ENCODE measurements at regions not wholly inside any gene's neighbourhood (a gene's known extent, or its start where the extent isn't known, plus 50 kb on each side); places are given as distances from the start of the nearest gene placed in this dataset.

DNA sequence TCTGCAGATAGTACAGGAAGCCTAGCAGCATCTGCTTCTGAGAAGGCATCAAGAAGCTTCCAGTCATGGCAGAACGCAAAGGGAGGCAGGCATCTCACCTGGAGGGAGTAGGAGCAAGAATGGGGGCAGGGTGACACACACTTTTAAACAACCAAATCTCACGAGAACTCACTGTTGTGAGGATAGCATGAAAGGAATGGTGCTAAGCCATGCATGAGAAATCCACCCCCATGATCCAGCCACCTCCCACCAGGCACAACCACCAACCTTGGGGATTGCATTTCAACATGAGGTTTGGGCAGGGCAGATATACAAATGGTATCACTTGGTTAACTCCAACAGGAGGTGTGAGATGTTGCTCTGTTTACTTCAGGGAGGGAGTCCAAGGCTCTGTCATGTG, 612.0 kb upstream of the KIRREL3 start:
- no peak for DNase-seq (ENCODE audit: low spot score)

- peak; percentile 54 for DNase-seq (ENCODE audit: low spot score)
Observed at GRCh38 chr11:127609025-127609773, 608.6 kb upstream of the KIRREL3 start.

DNA sequence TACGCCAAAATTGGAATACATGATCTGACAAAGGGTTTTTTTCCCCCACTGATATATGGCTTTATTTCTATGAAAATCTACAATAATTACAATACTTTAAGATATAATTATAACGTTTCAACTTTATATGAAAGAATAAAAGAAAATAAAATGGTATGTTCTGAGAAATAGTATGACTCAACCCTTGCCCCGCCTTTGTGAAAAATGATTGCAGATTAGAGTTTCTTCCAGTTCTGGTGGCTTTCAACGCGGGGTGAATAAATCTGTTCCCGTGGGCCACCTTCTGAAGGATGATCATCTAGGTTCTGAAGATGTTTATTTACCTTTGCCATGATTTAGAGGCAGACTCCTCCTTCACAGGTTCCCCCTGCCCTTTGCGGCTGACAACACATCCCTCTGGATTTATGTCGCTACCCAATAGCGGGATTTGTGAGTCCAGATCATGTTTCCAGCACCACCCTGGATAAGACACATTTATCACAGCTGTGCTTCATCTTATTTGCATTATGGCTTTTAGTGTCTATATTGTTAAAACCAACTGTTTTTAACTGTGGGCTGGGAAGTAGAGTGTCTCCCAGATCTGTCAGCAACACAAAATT, 607.0 kb upstream of the KIRREL3 start:
- no peak for DNase-seq (ENCODE audit: low spot score)

- DNase-seq (ENCODE audit: low spot score): no peak
Observed at GRCh38 chr11:127601578-127601977, 601.0 kb upstream of the KIRREL3 start.

DNA sequence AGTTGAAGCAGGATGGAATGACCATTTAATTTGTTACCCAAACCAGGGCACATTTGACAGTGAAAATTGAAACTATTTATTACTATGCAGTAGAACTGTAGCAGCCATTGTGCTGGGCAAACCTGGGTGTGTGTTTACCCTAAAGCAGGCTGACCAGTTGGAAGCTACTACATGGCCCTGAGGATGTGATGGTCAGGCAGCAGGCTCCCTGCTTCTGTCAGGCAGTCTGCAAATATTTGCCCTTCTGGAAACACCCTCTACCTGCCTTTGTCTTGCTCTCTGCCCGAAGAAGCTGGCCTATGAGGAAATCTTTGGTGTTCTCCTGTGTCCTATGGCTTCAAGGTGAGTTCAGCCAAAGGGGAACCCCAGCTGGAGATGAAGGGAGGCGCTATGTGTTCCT, 600.1 kb upstream of the KIRREL3 start:
- DNase-seq (ENCODE audit: low spot score): no peak

GRCh38 chr11:127598476-127598875, 597.9 kb upstream of the KIRREL3 start:
- no peak for DNase-seq (ENCODE audit: low spot score)

DNA sequence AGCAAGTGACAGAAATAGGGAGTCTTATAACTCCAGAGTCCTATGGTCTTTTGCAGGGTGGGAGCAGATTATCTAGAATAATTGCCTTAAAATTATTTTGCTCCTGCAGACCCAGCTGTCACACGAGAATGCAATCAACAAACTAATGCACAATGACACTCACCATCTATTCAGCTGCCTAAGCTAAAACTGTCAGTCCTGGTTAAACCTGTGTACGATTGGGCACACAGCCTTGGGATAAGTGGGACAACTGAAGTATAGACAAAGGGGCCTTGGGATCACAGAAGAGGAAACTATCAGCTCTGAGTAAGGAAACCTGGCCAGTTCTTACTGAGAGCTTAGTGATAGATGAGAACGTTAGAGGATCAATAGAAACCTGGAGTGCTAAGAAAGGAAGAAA, 595.9 kb upstream of the KIRREL3 start:
- DNase-seq (ENCODE audit: low spot score): no peak

DNA sequence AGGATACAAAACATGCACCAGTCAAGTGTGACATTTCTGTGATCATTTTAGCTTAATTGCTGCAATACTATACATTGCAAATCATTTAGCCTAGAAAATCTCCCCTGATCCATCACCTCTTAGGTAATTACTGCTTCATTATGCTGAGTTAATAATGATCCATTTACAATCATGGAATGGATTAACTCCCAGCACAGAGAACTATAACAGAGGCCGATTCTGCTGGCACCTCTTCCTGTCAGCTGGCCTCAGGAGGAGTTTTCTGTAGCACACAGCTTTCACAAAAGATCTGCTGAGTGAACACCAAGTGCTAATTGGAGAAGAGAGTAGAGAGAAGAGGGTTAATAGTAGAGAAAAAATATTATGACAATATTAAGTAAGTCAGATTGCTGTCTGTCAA, 591.8 kb upstream of the KIRREL3 start:
- DNase-seq (ENCODE audit: low spot score): no peak

DNA sequence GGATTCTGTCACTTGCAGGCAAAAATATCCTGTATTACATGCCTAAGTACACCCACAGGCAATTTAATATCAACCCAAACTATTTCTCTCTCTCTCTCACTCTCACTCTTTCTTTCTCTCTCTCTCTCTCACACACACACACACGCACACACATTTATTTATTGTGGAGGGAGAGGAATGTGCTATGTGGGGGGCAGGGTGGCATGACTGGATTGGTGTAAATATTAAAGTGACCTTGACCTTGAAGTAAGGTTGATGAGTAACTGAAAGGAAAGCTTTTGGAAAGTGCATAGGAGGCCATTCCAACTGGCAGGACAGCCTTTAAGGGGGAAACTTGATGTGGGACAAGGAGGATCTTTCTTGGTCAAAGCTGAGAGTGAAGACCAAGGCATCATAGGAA, 589.7 kb upstream of the KIRREL3 start:
- DNase-seq (ENCODE audit: low spot score): no peak

DNA sequence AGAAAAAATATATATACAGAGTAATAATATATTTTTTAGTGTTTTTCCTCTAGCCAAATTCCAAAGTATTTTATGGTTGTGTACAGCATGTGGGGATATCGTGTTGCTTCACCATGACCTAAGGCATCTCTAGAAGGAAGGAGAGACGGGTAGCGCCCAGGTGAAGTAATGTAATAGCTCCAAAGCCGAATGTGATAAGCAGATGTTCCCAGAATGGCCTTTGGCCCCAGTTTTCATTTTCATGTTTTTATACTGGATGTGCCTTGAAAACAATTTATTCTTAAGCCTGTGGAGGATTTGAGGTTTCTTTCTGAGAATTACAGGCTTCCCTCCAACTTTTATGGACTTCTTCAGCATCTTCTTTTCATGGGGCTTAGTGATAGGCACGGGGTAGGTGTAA, 587.9 kb upstream of the KIRREL3 start:
- DNase-seq (ENCODE audit: low spot score): no peak

GRCh38 chr11:127587511-127587910, 586.9 kb upstream of the KIRREL3 start:
- DNase-seq (ENCODE audit: low spot score): no peak

GRCh38 chr11:127576210-127576609, 575.6 kb upstream of the KIRREL3 start:
- DNase-seq (ENCODE audit: low spot score): no peak

DNA sequence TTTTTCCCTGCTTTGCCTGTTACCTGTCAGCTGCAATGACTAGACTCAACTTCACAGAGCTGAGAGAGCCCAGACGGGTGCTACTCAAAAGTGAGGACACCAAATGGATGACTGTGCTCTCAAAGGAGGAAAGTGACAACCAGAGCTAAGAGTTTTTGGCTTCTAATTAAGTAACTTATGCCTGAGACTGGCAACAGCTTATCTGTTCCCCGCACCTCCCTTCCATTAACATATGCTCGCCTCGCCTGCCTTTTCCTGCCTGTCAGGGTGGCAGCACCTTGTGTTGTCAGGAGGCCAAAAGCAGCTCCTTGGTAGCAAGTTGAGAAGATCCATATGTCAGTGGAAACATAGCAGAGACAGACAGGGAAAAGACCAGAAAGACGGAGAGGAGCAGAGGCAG, 573.9 kb upstream of the KIRREL3 start:
- no peak for DNase-seq (ENCODE audit: low spot score)

DNA sequence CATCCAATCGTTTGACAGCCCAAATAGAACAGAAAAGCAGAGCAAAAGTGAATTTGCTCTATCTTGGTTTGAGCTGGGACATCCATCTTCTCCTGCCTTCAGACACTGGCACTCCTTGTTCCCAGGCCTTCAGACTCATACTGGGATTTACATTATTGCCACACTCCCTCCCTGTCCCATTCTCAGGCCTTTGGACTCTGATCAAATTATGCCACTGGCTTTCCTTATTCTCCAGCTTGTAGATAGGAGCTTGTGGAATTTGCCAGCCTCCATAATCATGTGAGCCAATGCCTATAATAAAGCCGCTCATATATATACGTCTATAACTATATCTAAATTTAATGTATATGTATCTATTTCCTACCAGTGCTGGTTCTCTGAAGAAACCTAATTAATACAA, 568.3 kb upstream of the KIRREL3 start:
- DNase-seq (ENCODE audit: low spot score): no peak

DNA sequence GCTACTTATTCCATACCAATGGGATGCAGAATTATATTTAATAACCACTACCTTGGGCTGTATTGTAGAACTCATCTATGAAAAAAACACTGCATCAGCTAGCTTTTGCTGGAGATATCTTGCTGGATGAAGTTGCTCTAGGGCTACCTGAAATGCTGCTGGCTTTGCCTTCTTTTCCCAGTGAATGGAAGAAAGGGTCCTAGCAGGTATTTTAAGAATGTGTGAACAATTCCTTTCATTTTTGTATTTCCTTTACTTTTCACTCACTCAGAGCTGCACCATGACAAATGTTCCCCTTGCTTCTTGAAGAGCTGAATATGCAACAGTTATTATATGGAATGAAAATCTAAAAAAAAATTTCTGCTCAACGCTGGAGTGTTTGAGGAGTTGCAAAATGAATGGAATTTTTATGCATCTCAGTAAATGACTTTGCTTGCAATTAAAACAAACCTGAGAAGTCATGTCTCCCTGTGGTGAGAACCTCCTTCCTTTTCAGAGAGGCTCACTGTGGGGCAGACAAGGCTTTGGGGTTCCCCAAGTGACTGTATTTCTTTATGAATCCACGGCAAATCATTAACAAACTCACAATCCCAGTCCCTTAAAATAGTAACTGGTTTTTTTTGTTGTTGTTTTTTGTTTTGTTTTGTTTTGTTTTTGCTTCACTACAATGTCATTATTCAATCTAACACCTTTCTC, 566.8 kb upstream of the KIRREL3 start:
- no peak for DNase-seq (ENCODE audit: low spot score)

DNA sequence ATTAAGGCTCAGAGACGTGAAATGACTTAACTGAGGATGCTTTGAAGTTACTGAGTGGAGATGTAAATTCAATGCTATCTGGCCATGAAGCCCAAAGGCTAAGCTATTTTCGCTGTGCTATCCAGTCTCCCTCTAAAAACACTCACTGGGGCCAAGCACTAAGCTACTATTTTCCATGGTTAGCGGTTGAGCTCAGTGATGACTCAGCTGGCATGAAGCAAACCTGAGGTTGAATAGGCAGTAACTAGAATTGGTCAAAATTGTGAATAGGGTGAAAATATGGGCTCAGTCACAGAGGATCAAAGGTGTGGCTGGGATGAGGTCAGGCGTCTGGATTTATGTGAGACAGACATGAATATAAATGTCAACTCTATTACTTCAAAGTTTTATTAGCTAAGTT, 564.2 kb upstream of the KIRREL3 start:
- no peak for DNase-seq (ENCODE audit: low spot score)

GRCh38 chr11:127559978-127560377, 559.4 kb upstream of the KIRREL3 start:
- DNase-seq (ENCODE audit: low spot score): no peak

DNA sequence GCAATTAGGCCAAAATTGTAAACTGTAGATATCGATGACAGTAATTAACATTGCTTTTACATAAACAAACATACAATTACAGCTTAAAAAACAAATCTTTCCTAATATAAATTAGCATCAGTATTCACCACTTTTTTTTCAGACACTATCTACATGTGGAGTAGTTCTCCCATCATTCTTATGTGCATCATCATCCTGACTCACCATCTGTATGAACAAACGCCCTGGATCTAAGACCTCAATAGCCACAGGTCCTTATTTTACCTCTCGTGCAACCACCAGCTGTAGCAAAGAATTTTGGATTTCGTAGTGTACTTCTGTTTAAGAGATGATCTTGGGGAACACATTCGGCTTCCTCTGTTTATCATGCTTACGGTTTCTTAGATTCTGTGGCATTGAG, 551.9 kb upstream of the KIRREL3 start:
- DNase-seq (ENCODE audit: low spot score): no peak

DNA sequence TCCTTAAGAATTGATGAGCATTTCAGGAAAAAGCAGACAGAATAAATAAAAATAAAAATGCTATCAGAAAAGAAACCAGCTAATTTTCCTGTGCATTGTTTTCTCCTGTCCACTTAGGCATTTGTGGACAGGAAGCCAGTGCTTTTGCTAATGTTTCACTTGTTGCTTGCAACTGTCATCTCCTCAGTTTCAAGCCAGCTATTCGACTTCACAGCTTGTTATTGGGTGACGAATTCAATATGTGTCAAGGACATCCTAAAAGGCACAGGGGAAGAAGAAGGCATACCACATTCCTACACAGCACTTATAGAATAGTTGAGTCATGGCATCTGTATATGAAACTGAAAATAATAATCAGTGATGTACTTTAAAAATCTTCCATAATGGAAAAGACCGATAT, 530.6 kb upstream of the KIRREL3 start:
- DNase-seq (ENCODE audit: low spot score): no peak

- DNase-seq (ENCODE audit: low spot score): no peak
Observed at GRCh38 chr11:127528297-127528696, 527.7 kb upstream of the KIRREL3 start.

DNA sequence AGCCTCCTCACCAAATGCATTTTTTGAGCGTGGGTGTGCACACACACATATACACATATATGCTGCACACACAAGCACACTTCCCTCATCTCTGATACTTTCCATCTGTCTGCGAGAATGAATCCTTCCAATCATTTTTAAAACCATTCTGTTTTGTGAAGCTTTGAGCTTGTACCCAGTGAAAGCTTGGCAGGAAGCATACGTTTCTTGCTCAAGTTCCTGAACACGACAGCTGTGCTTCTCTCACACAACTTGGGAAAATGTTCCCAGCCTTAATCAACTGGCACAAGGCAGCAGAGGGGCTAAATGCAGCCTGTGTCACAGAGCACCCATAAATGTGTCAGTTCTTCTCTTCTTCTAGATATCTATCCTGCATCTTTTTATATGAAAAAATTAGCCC, 524.0 kb upstream of the KIRREL3 start:
- DNase-seq (ENCODE audit: low spot score): no peak

GRCh38 chr11:127521413-127521812, 520.8 kb upstream of the KIRREL3 start:
- DNase-seq (ENCODE audit: low spot score): no peak

DNA sequence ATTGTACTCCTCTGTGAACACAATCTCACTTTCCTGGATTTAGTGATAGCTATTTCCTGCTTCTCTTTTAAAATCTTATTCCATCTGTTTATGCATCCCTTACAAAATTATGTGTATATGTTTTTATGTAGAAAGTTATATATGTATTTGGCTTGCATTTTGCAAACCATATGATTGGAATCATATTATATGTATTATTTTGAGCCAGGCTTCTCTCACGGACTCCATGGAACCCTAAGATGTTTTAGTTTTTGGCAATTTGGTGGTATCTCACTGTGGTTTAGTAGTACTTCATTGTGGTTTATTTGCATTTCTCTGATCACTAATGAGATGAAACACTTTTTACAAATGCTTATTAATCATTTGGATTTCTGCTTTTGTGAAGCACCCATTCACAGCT, 507.3 kb upstream of the KIRREL3 start:
- DNase-seq (ENCODE audit: low spot score): no peak

All from HT-29 (cell line).